OCI-LY7 (cell line): ENCODE measurements at regions not wholly inside any gene's neighbourhood (a gene's known extent, or its start where the extent isn't known, plus 50 kb on each side); places are given as distances from the start of the nearest gene placed in this dataset.

ENCODE experiments used
- CTCF ChIP-seq: fragments of 200-600 bp; sonication (generic); conservative IDR thresholded peaks from 2 replicates; pipeline ENCODE4 v1.5.1; 2014; ENCODE audit warnings: mild to moderate bottlenecking, antibody characterized with exemption, low read length, moderate library complexity, mixed read lengths
- EZH2phosphoT487 ChIP-seq: fragments of 200-600 bp; sonication (generic); IDR thresholded peaks from 2 replicates; pipeline ENCODE4 v1.6.1; 2018; ENCODE audit warnings: low read depth, borderline replicate concordance, mild to moderate bottlenecking, mixed run types, antibody characterized with exemption, low read length, moderate library complexity, mixed read lengths

GRCh38 chr2:21356086-21356856, 232.5 kb downstream of the TDRD15 start:
- no peak for TF ChIP-seq CTCF
- TF ChIP-seq EZH2phosphoT487 = no peak
